Aorta (tissue), 5 donors: ENCODE measurements at regions not wholly inside any gene's neighbourhood (a gene's known extent, or its start where the extent isn't known, plus 50 kb on each side); places are given as distances from the start of the nearest gene placed in this dataset.
"Not testable (repeated sequence)": the region's sequence is repeated elsewhere in the genome, so short reads cannot be mapped to it uniquely, and the experiment has no call there.

ENCODE experiments used
- ATAC-seq: fragments of 200-7000 bp; cut with Tn5 transposase; one replicate; pipeline ENCODE4 v1.9.1; 2022; ENCODE audit warnings: moderate library complexity; ENCODE audit not compliant: low FRiP score
- DNase-seq, 2 donors: peaks; one replicate each; pipeline ENCODE4 v3.0.0-alpha.2; 2020
- H3K27ac ChIP-seq, 2 donors: one replicate each; pipeline ENCODE4 v1.5.1; 2013; ENCODE audit warnings: low read length in 2 of 2, mild to moderate bottlenecking in 2 of 2, moderate library complexity in 2 of 2, control low read depth in 1 of 2, inconsistent platforms in 1 of 2, low read depth in 1 of 2
- H3K27me3 ChIP-seq, 2 donors: one replicate each; pipeline ENCODE4 v1.6.1; 2013; ENCODE audit warnings: control low read depth in 1 of 2, low read length in 1 of 2, mild to moderate bottlenecking in 1 of 2, moderate library complexity in 1 of 2; ENCODE audit not compliant: insufficient read depth in 2 of 2, control insufficient read depth in 1 of 2
- H3K36me3 ChIP-seq, 2 donors: one replicate each; pipeline ENCODE4 v1.6.1; 2013; ENCODE audit warnings: control low read depth in 1 of 2, low read length in 1 of 2, mild to moderate bottlenecking in 1 of 2; ENCODE audit not compliant: insufficient read depth in 2 of 2, control insufficient read depth in 1 of 2
- H3K4me1 ChIP-seq, 2 donors: one replicate each; pipeline ENCODE4 v1.6.1; 2013; ENCODE audit warnings: low read length in 2 of 2, control low read depth in 1 of 2, mild to moderate bottlenecking in 1 of 2, moderate library complexity in 1 of 2; ENCODE audit not compliant: insufficient read depth in 2 of 2, control insufficient read depth in 1 of 2
- H3K4me3 ChIP-seq, 2 donors: one replicate each; pipeline ENCODE4 v1.5.1; 2013; ENCODE audit warnings: low read length in 2 of 2, control low read depth in 1 of 2, mild to moderate bottlenecking in 1 of 2
- H3K9me3 ChIP-seq: one replicate; pipeline ENCODE4 v1.6.1; 2013; ENCODE audit warnings: mild to moderate bottlenecking, low read length; ENCODE audit not compliant: control insufficient read depth
- WGBS, 2 donors: extraction: QIAGEN DNeasy Blood & Tissue Kit; methylation state at CpG; one replicate each; pipeline ENCODE4 v1.1.7; 2013; 5-methylcytosine and 5-hydroxymethylcytosine counted together
- intact Hi-C, 2 donors: fragments of 100-400 bp; cut with DNase I; formaldehyde crosslinking; loops; one replicate each; pipeline versions ENCODE4 v1.14.2 to v1.15.0; 2022
- donor health status: healthy with polysubstance abuse.
- donor health status: Bipolar disorder and iron deficiency.
- donor health status: DM: no; HTN: no; CAD: no.
- donor health status: DM: no; HTN: no; CAD: no.
- donor health status: DM: yes; HTN: yes; CAD: no.

GRCh38 chr7:84941936-84942335, 244.9 kb downstream of the SEMA3D start:
- H3K36me3 ChIP-seq, result no peaks in the 10 kb centered on the region
- no peak overlapping the region for H3K4me3 ChIP-seq
- WGBS, 2 donors, result 91 to 95% methylated on average over 4 of the region's 4 CpGs
- H3K4me1 ChIP-seq, result peaks cover 0 to 3% of the 10 kb centered on the region in 2 donors
- H3K27ac ChIP-seq, result no peak overlapping the region
- no peaks in the 10 kb centered on the region for H3K27me3 ChIP-seq
- ATAC-seq (no peak), DNase-seq (no peak)
- intact Hi-C loops, result no loop called here
- H3K9me3 ChIP-seq, result no peaks in the 10 kb centered on the region

GRCh38 chr7:84941291-84941690, 245.6 kb downstream of the SEMA3D start:
- Histone ChIP-seq H3K4me3 (no peak overlapping the region), H3K27ac (no peak overlapping the region), H3K9me3 (no peaks in the 10 kb centered on the region), H3K36me3 (no peaks in the 10 kb centered on the region), H3K27me3 (no peaks in the 10 kb centered on the region), H3K4me1 (peaks cover 0 to 3% of the 10 kb centered on the region in 2 donors)
- ATAC-seq, result no peak
- DNase-seq, result no peak
- intact Hi-C loops, result no loop called here
- 11 to 18% methylated on average over 1 of the region's 1 CpG for WGBS, 2 donors

GRCh38 chr7:84939888-84940287, 247.0 kb downstream of the SEMA3D start:
- intact Hi-C loops, result no loop called here
- 95 to 97% methylated on average over 32 of the region's 32 CpGs for WGBS, 2 donors
- H3K36me3 ChIP-seq, result no peaks in the 10 kb centered on the region
- no peaks in the 10 kb centered on the region for H3K27me3 ChIP-seq
- H3K4me1 ChIP-seq, result peaks cover 0 to 3% of the 10 kb centered on the region in 2 donors
- DNase-seq, result peak in 1 of 2 donors; percentile 66
- no peak for ATAC-seq
- no peak overlapping the region for H3K27ac ChIP-seq
- no peaks in the 10 kb centered on the region for H3K9me3 ChIP-seq
- no peak overlapping the region for H3K4me3 ChIP-seq

DNA sequence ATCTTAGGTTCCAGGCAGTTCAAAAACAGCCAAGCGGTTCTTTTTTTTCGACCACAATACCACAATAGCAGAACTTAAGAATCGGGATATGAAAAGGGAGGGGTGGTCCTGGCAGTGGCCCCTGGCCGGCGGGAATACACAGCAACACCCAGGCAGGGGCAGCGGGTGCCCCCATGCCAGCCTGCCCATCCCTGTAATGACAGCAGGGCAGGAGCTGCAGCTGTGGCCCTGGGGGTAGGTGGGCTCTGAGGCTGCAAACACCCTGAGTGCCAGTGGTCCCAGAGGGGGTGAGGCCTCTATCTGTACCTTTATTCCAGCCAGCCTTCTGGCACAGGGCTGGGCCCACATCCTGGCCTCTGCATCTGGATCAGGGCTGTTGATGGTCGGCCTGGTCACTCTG, 247.4 kb downstream of the SEMA3D start:
- Histone ChIP-seq H3K27ac (no peak overlapping the region), H3K4me1 (peaks cover 0 to 3% of the 10 kb centered on the region in 2 donors), H3K9me3 (no peaks in the 10 kb centered on the region), H3K27me3 (no peaks in the 10 kb centered on the region), H3K36me3 (no peaks in the 10 kb centered on the region), H3K4me3 (no peak overlapping the region)
- 94% methylated on average over 7 of the region's 7 CpGs for WGBS, 2 donors
- intact Hi-C loops, result no loop called here
- no peak for ATAC-seq
- no peak for DNase-seq

GRCh38 chr7:84924353-84924752, 262.5 kb downstream of the SEMA3D start:
- Histone ChIP-seq H3K4me1 (no peaks in the 10 kb centered on the region), H3K4me3 (no peak overlapping the region), H3K9me3 (no peaks in the 10 kb centered on the region), H3K27me3 (no peaks in the 10 kb centered on the region), H3K27ac (no peak overlapping the region), H3K36me3 (no peaks in the 10 kb centered on the region)
- 91% methylated on average over 3 of the region's 3 CpGs for WGBS, 2 donors
- DNase-seq (no peak), ATAC-seq (no peak)
- intact Hi-C loops, result no loop called here

- H3K27me3 ChIP-seq, result no peaks in the 10 kb centered on the region
- no peaks in the 10 kb centered on the region for H3K4me1 ChIP-seq
- intact Hi-C loops, result no loop called here
- H3K27ac ChIP-seq, result no peak overlapping the region
- H3K9me3 ChIP-seq, result no peaks in the 10 kb centered on the region
- DNase-seq (no peak), ATAC-seq (no peak)
- WGBS, 2 donors, result 29 to 55% methylated on average over 1 of the region's 1 CpG
- H3K36me3 ChIP-seq, result no peaks in the 10 kb centered on the region
- H3K4me3 ChIP-seq, result no peak overlapping the region
Observed at GRCh38 chr7:84923348-84923747, 263.5 kb downstream of the SEMA3D start.

GRCh38 chr7:84921154-84921553, 265.7 kb downstream of the SEMA3D start:
- no peak for ATAC-seq

DNA sequence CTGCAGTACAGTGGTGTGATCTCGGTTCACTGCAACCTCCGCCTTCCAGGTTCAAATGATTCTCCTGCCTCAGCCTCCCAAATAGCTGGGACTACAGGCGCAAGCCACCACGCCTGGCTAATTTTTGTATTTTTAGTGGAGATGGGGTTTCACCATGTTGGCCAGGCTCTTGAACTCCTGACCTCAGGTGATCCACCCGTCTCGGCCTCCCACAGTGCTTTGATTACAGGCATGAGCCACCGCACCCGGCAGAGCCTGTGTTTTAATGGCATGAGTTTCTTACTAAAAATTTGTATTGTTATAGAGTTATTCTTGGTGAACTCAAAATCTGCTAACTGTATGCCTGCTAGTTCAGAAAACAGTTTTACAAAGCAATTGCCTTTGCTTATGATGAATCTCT, 269.9 kb downstream of the SEMA3D start:
- H3K4me3 ChIP-seq, intact Hi-C loops, DNase-seq, H3K27ac ChIP-seq, H3K36me3 ChIP-seq, H3K4me1 ChIP-seq, H3K9me3 ChIP-seq, H3K27me3 ChIP-seq, ATAC-seq: not testable (repeated sequence)
- 96 to 98% methylated on average over 8 of the region's 8 CpGs for whole genome bisulfite sequencing, 2 donors

More at GRCh38 chr7:84921154-84921553, 265.7 kb downstream of the SEMA3D start:
- Histone ChIP-seq H3K27me3 (no peaks in the 10 kb centered on the region), H3K36me3 (no peaks in the 10 kb centered on the region), H3K9me3 (no peaks in the 10 kb centered on the region), H3K4me1 (no peaks in the 10 kb centered on the region), H3K27ac (no peak overlapping the region), H3K4me3 (no peak overlapping the region)
- intact Hi-C loops, result no loop called here
- 90 to 94% methylated on average over 2 of the region's 2 CpGs for WGBS, 2 donors
- DNase-seq, result no peak

- no peak for ATAC-seq
- no peak overlapping the region for H3K4me3 ChIP-seq
- WGBS, 2 donors, result 82 to 83% methylated on average over 3 of the region's 3 CpGs
Observed at GRCh38 chr7:84916161-84916560, 270.7 kb downstream of the SEMA3D start.

More at GRCh38 chr7:84916161-84916560, 270.7 kb downstream of the SEMA3D start:
- no peaks in the 10 kb centered on the region for H3K4me1 ChIP-seq
- intact Hi-C loops, result no loop called here
- H3K27ac ChIP-seq, result no peak overlapping the region
- H3K36me3 ChIP-seq, result no peaks in the 10 kb centered on the region
- H3K9me3 ChIP-seq, result no peaks in the 10 kb centered on the region
- no peaks in the 10 kb centered on the region for H3K27me3 ChIP-seq
- DNase-seq, result no peak
